Femur (tissue), 1 donor: ENCODE measurements at regions not wholly inside any gene's neighbourhood (a gene's known extent, or its start where the extent isn't known, plus 50 kb on each side); places are given as distances from the start of the nearest gene placed in this dataset.

Source experiments
- DNase-seq: peaks from one replicate; pipeline ENCODE4 v3.0.0-alpha.2; 2017

- no peak for DNase-seq
These were observed 291.9 kb downstream of the KCNC2 start for GRCh38 chr12:74917743-74918142.

- no peak for DNase-seq
These were observed 291.3 kb downstream of the KCNC2 start for GRCh38 chr12:74918291-74918690.

DNA sequence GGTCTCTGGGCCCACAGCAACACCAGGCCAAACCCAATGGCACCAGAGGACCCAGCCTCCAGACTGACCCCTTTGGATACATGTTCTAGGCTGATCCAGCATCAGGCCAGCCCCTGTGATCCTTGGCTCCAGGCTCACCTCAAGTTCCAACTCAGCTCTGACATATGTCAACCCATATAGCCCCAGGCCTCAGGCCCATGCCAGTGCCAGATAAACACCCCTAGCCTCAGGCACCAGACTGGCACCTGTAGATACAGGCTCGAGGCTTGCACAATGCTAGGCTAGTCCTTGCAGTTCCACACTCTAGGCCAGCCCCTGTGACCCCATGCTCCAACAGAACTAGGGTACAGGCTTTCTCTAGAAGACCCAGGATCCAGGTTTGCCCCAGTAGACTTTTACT lies 287.5 kb downstream of the KCNC2 start:
- no peak for DNase-seq

DNA sequence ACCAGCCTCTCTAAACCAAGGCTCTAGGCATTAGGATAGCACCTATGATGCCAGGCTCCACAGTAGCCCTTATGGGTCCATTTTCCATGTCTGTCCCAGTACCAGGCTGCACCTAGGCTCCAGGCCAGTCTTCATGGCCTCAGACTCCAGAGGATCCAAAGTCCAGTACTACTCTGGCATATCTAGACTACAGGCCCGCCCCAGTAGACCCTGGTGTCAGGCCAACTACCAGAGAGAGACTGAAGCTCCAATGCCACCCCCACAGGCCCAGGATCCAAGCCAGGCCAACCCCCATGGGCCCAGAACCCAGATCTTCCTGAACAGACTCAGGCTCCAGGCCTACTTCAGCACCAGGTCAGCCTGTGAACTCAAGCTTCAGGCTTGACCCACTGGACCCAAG lies 287.0 kb downstream of the KCNC2 start:
- no peak for DNase-seq

DNA sequence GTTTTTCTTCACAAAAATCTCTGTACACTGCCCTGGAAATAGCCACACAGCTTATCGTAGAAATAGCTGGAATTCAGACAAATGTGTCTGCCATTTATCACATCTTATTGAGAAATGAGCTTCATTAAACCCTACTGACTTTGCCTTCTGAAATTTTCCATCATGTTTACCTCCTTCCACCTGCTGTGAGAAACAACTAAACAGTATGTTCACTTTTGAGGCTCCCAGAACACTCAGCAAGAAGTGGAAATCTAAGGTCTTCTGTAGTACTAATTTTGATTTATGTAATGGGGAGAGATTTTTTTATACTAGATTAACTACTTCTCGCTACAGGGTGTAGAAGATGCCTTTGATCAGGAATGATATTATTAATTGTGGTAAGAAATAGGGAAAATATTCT lies 268.0 kb downstream of the KCNC2 start:
- no peak for DNase-seq

- DNase-seq: no peak
These were observed 263.9 kb downstream of the KCNC2 start for GRCh38 chr12:74945771-74946198.

- DNase-seq: no peak
These were observed 255.9 kb downstream of the KCNC2 start for GRCh38 chr12:74953697-74954096.

DNA sequence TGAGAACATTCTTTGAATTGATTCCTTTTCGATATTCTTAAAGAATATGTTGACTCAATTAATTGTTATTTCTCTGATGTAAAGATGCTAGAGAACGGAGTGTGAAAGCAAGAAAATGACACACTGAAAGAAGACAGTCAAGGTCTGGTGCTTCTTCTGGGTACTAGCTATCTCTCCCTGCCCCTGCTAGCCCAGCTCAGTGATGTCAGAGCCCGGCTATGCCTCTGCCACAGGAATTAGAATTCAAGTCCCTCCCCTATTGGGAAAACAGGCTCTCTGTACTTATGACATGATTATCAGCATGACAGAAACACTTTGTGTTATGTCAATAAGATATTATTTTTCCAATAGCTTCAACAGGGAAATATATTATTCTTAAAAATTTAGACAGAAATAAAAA lies 252.4 kb downstream of the KCNC2 start:
- DNase-seq: no peak

- DNase-seq: no peak
These were observed 252.0 kb downstream of the KCNC2 start for GRCh38 chr12:74957634-74958033.

GRCh38 chr12:74959657-74960056 lies 250.0 kb downstream of the KCNC2 start:
- no peak for DNase-seq

- no peak for DNase-seq
These were observed 246.3 kb downstream of the KCNC2 start for GRCh38 chr12:74963304-74963703.

DNA sequence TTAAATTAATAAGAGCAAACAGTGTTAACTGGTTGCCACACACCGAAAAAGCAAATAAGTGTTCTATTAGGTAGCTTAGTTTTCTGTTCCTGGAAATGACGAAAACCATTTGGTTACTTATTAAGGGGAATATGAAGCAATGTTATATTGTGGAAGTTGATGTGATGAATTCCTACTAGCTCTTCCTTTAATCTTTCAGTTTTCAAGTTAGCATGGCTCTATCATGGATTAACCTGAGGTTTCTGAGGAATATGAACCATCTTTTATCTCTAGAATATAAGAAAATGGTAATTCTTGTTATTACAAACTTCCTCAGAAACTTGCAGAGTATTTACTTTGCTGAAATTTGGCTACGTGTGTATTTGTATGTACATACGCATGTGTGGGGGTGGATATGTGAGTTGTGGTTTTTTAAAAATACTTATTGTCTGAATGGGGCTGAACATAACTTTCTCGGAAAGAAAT lies 245.7 kb downstream of the KCNC2 start:
- no peak for DNase-seq

DNA sequence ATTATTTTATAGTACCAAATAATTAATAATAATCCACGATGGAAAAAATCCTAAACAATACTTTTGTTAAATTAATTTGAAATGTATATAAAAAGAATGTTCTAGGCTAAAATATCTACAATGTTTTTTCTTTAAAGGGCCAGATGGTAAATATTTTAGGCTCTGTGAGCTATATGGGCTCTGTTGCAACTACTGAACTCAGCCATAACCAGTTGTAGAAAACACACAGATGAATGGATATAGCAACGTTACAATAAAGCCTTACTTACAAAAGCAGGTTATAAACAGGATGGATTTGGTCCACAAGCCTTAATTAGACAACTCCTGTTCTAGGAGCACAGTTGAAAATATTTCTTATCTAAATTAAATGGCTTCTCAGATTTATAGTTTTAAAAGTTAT lies 245.2 kb downstream of the KCNC2 start:
- DNase-seq: no peak

DNA sequence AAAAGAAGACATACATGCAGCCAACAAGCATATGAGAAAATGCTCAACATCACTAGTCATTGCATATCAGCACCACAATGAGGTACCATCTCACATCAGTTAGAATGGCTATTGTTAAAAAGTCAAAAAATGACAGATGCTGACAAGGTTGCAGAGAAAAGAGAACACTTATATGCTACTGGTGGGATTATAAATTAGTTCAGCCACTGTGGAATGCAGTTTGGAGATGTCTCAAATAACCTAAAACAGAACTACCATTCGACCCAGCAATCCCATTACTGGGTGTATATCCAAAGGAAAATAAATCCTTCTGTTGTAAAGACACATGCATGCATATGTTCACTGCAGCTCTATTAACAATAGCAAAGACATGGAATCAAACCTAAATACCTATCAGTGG lies 238.4 kb downstream of the KCNC2 start:
- DNase-seq: no peak

GRCh38 chr12:74977832-74978481 lies 231.7 kb downstream of the KCNC2 start:
- no peak for DNase-seq

DNA sequence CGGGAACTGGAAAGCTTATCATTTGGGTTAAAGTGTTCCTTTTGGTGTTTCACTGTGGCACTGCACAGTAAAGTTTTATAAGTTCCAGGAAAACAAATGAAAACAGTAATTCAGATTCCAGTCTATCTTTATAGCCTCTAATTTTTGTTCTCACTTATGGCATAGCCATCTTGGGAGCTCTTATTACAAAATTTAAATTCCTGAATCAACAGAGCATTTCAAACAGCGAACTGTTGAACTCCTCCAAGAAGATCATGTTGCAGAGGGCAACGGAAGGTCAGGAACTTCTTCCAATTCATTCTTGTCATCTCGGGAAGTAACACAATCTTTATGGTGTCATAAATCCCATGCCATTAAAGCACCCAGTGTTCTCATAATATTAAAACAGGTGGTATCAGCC lies 229.1 kb downstream of the KCNC2 start:
- DNase-seq: peak; percentile 40

DNA sequence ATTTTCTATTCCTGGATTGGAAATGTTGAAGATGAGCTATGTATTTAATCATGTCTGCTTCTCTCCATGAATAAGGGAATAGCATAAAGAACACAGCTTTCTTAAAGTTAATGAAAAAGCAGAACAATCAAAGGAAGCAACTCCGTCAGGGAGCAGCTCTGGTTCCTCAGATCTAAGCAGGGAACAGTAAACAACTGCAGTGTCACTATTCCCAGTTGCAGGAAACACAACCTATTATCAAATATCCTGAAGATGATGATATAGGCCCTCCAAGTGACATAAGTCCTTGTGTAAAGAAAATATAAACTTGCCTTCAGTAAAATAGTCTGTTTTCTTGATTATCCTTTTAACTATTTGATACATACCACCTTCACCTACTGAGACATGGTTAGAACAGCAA lies 228.1 kb downstream of the KCNC2 start:
- DNase-seq: no peak

GRCh38 chr12:74983917-74984316 lies 225.7 kb downstream of the KCNC2 start:
- no peak for DNase-seq

- DNase-seq: no peak
These were observed 225.0 kb downstream of the KCNC2 start for GRCh38 chr12:74984631-74985030.

DNA sequence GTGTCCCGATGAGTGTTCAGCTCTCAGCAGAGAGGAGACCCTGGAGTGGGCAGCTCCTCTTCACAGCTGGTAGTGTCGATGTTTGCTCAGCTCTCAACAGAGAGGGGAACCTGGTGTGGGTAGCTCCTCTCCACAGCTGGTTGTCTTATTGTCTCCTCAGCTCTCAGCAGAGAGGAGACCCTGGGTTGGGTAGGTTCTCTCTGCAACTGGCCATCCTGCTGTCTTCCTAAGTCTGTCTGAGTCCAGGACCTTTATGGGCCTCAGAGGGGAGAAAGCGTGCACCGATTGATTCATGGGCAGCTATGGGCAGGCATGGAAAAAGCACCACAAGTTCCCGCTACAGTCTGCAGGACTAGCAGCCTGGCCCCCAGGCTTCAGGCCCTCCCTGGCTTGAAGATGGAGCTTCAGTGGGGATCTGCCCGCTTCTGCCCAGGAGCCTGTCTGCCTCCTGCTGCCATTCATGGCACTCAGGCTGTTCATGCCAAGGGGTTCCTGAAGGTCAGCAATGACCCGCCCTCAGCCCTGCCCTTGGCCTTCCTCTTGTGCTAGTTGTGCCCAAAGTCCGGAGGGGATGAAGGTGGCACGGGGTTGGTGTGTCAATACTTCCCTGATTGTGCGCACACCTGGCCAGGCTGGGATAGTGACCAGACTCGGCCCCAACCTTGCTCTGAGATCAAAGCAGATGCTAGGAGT lies 224.2 kb downstream of the KCNC2 start:
- no peak for DNase-seq

DNA sequence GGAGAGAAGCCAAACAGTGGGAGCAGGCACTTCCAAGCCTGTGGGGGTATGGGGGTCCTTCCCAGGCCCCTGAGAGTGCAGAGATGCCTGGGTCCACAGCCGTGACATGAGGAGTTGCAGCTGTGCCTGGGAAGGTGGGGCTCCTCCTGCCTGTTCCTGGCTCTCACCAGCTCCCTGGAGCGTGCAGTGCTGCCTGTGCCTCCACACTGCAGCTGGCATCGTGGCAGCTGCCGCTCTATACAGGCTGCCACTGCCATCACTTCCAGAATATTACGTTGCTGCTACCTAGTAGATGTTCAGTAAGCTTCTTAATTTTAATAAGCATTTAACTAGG lies 223.7 kb downstream of the KCNC2 start:
- peak; percentile 27 for DNase-seq

DNA sequence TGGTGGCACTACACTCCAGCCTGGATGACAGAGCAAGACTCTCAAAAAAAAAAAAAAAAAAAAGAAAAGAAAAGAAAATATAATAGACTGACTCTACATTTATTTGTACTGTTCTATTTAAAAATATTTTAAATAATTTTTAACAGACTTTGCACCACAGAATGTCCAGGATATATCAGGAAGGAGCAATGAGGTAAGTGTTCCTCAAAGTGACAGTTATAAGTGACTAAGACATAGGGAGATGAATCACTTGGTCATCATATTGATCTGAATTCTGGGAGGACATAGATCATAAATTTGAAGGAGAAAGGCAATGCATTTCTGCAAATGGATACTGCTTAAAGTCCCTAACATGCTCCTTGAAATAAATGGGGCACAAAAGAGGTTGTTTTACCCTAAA lies 221.5 kb downstream of the KCNC2 start:
- DNase-seq: no peak
